SK-N-SH (cell line): ENCODE measurements at regions not wholly inside any gene's neighbourhood (a gene's known extent, or its start where the extent isn't known, plus 50 kb on each side); places are given as distances from the start of the nearest gene placed in this dataset.

Experiments used
- CTCF ChIA-PET: fragments of 300-600, 350-600 bp; formaldehyde crosslinking; extraction: SDS; loops from one replicate; lab custom pipeline; 2021; lab: Yijun Ruan, JAX
- POLR2A ChIA-PET: fragments of 350-600 bp; sonication (Branson Sonifier 250); formaldehyde crosslinking; extraction: SDS; loops from one replicate; lab custom pipeline; 2020; ENCODE audit warnings: antibody characterized with exemption, inconsistent platforms; lab: Yijun Ruan, JAX
- DNase-seq: peaks from one replicate; pipeline ENCODE4 v3.0.0; 2012
- H2AFZ ChIP-seq: fragments of 200-600 bp; sonication (generic); 2 replicates; pipeline ENCODE4 v1.8.1; 2016; ENCODE audit warnings: antibody characterized with exemption, mild to moderate bottlenecking, low read depth
- H3F3A ChIP-seq: fragments of 200-600 bp; sonication (generic); replicated peaks from 2 replicates; pipeline ENCODE3; 2016; ENCODE audit warnings: antibody characterized with exemption, mild to moderate bottlenecking; ENCODE audit not compliant: insufficient read depth
- H3K27ac ChIP-seq, 2 experiments: fragments of 200-500 bp in 1 of 2; fragments of 200-600 bp in 1 of 2; sonication (Bioruptor generic) in 1 of 2; sonication (generic), shearing (Covaris generic) in 1 of 2; 2 replicates each; pipeline versions ENCODE4 v1.5.1 to v1.6.1; 2014 to 2016; ENCODE audit warnings: low read depth in 2 of 2, inconsistent platforms in 1 of 2, low read length in 1 of 2, mild to moderate bottlenecking in 1 of 2, mixed read lengths in 1 of 2
- H3K27me3 ChIP-seq: fragments of 200-600 bp; sonication (generic), shearing (Covaris generic); 2 replicates; pipeline ENCODE4 v1.6.1; 2016; ENCODE audit warnings: mixed run types; ENCODE audit not compliant: insufficient read depth
- H3K36me3 ChIP-seq, 2 experiments: fragments of 200-500 bp in 1 of 2; fragments of 200-600 bp in 1 of 2; sonication (Bioruptor generic) in 1 of 2; sonication (generic) in 1 of 2; replicated peaks in 1 of 2; 2 replicates each; pipeline versions ENCODE3 to v1.5.1; 2014 to 2016; ENCODE audit warnings: low read length in 1 of 2, mild to moderate bottlenecking in 1 of 2; ENCODE audit not compliant: insufficient read depth in 2 of 2, control insufficient read depth in 1 of 2
- H3K4me1 ChIP-seq, 2 experiments: fragments of 200-500 bp in 1 of 2; fragments of 200-600 bp in 1 of 2; sonication (Bioruptor generic) in 1 of 2; sonication (generic), shearing (Covaris generic) in 1 of 2; 2 replicates each; pipeline versions ENCODE4 v1.5.1 to v1.6.1; 2014 to 2016; ENCODE audit warnings: low read depth in 1 of 2, low read length in 1 of 2, mixed run types in 1 of 2; ENCODE audit not compliant: insufficient read depth in 2 of 2, control insufficient read depth in 1 of 2
- H3K4me2 ChIP-seq: fragments of 200-600 bp; sonication (generic), shearing (Covaris generic); 2 replicates; pipeline ENCODE4 v1.6.1; 2017; ENCODE audit warnings: mixed run types
- H3K4me3 ChIP-seq, 2 experiments: fragments of 200-500 bp in 1 of 2; fragments of 200-600 bp in 1 of 2; sonication (Bioruptor generic) in 1 of 2; sonication (generic), shearing (Covaris generic) in 1 of 2; 2 replicates each; pipeline versions ENCODE4 v1.5.1 to v1.8.1; 2014 to 2016; ENCODE audit warnings: low read depth in 2 of 2, inconsistent platforms in 1 of 2, low read length in 1 of 2, mild to moderate bottlenecking in 1 of 2, mixed read lengths in 1 of 2, moderate library complexity in 1 of 2
- H3K79me2 ChIP-seq: fragments of 200-600 bp; sonication (generic); 2 replicates; pipeline ENCODE4 v1.8.1; 2017; ENCODE audit warnings: mild to moderate bottlenecking; ENCODE audit not compliant: insufficient read depth
- H3K9ac ChIP-seq: fragments of 200-600 bp; sonication (generic); 2 replicates; pipeline ENCODE4 v1.6.1; 2017; ENCODE audit warnings: mixed run types
- H3K9me2 ChIP-seq: fragments of 200-600 bp; sonication (generic); 2 replicates; pipeline ENCODE4 v1.6.1; 2017; ENCODE audit warnings: mixed run types
- H3K9me3 ChIP-seq: fragments of 200-600 bp; sonication (generic); 2 replicates; pipeline ENCODE4 v1.6.1; 2017; ENCODE audit warnings: mixed run types, mild to moderate bottlenecking, moderate library complexity
- H4K20me1 ChIP-seq: fragments of 200-600 bp; sonication (generic); 2 replicates; pipeline ENCODE4 v1.6.1; 2017; ENCODE audit warnings: mild to moderate bottlenecking, mixed run types; ENCODE audit not compliant: insufficient read depth
- CHD2 ChIP-seq: fragments of 150-350 bp; IDR thresholded peaks from 2 replicates; pipeline ENCODE4 v1.6.1; 2018; ENCODE audit warnings: low read length; ENCODE audit not compliant: partially characterized antibody
- CTCF ChIP-seq: fragments of 200-600 bp; sonication (generic); IDR thresholded peaks from 2 replicates; pipeline ENCODE4 v1.6.1; 2017; ENCODE audit warnings: antibody characterized with exemption, mild to moderate bottlenecking, moderate library complexity
- EP300 ChIP-seq, 2 experiments: IDR thresholded peaks; 2 replicates each; pipeline versions ENCODE4 v1.4.0 to v1.6.1; 2012; ENCODE audit warnings: borderline replicate concordance in 1 of 2, low read depth in 1 of 2, low read length in 1 of 2
- EZH2phosphoT487 ChIP-seq: fragments of 200-600 bp; sonication (generic); IDR thresholded peaks from 2 replicates; pipeline ENCODE4 v1.6.1; 2017; ENCODE audit warnings: low read depth, mixed run types, mild to moderate bottlenecking, antibody characterized with exemption, moderate library complexity, borderline replicate concordance
- FOSL2 ChIP-seq: IDR thresholded peaks from 2 replicates; pipeline ENCODE4 v1.4.0; 2012; ENCODE audit warnings: low read depth, mild to moderate bottlenecking, moderate library complexity, borderline replicate concordance
- JUND ChIP-seq: IDR thresholded peaks from 2 replicates; pipeline ENCODE4 v1.4.0; 2012
- MEF2A ChIP-seq: IDR thresholded peaks from 2 replicates; pipeline ENCODE4 v1.4.0; 2012; ENCODE audit warnings: low read depth, borderline replicate concordance
- MXI1 ChIP-seq: IDR thresholded peaks from 2 replicates; pipeline ENCODE4 v1.6.1; 2012; ENCODE audit warnings: mild to moderate bottlenecking, low read depth, low read length, improper control_type of control experiment
- NFIC ChIP-seq: IDR thresholded peaks from 2 replicates; pipeline ENCODE4 v1.4.0; 2012; ENCODE audit warnings: borderline replicate concordance
- PBX3 ChIP-seq: IDR thresholded peaks from 2 replicates; pipeline ENCODE4; 2012
- RCOR1 ChIP-seq: fragments of 150-350 bp; IDR thresholded peaks from 2 replicates; pipeline ENCODE4 v1.6.1; 2017; ENCODE audit warnings: antibody characterized with exemption, low read length
- RFX5 ChIP-seq: IDR thresholded peaks from 2 replicates; pipeline ENCODE4 v1.6.1; 2012; ENCODE audit warnings: mild to moderate bottlenecking, improper control_type of control experiment, low read length
- RXRA ChIP-seq: IDR thresholded peaks from 2 replicates; pipeline ENCODE4 v1.4.0; 2012; ENCODE audit warnings: low read depth, mild to moderate bottlenecking, borderline replicate concordance
- SIN3A ChIP-seq: IDR thresholded peaks from 2 replicates; pipeline ENCODE4 v1.6.1; 2012; ENCODE audit warnings: low read depth, mild to moderate bottlenecking, low read length, moderate library complexity, borderline replicate concordance
- SMC3 ChIP-seq: IDR thresholded peaks from 2 replicates; pipeline ENCODE4 v1.6.1; 2012; ENCODE audit warnings: low read depth, low read length, improper control_type of control experiment
- TCF12 ChIP-seq: IDR thresholded peaks from 2 replicates; pipeline ENCODE4 v1.4.0; 2012
- USF2 ChIP-seq: fragments of 150-350 bp; IDR thresholded peaks from 2 replicates; pipeline ENCODE4 v1.6.1; 2017; ENCODE audit warnings: antibody characterized with exemption, low read length, low read depth, borderline replicate concordance
- WGBS: methylation state at CpG from one replicate; pipeline ENCODE4 v1.1.6; 2017; ENCODE audit warnings: low lambda C conversion rate; 5-methylcytosine and 5-hydroxymethylcytosine counted together
- TF ChIP-seq, protein P1 (sequence below): IDR thresholded peaks from 2 replicates; pipeline ENCODE4 v1.4.0; 2012; ENCODE audit warnings: low read depth, borderline replicate concordance
- TF ChIP-seq, protein P2 (sequence below): fragments of 150-350 bp; IDR thresholded peaks from 2 replicates; pipeline ENCODE4 v1.6.1; 2016; ENCODE audit warnings: mild to moderate bottlenecking, low read depth, low read length
- TF ChIP-seq, protein P3 (sequence below): IDR thresholded peaks from 2 replicates; pipeline ENCODE4 v1.6.1; 2012; ENCODE audit warnings: mild to moderate bottlenecking, low read depth, low read length, moderate library complexity

DNA sequence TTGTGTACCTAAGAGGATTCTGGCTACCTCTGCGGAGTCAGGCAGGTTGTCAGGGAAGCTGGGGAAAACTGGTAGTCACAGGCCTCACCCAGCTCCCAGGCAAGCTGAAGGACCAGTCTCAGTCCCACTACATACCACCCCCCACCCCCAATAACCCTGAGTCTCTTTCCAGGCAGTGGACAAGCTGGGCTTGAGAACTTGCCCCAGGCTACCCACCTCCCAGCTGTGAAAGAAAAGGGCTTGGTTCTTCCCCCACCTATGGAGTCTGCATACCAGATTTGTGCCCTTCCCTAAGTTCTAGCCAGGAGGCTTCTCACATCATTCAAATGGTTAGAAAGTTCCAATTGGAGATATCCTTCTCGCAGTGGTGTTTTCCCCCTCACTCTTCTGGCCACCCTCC, 1678.8 kb downstream of the MAT2B start:
- POLR2A ChIA-PET, result no interaction called here
- Histone ChIP-seq H3K27ac (no peak overlapping the region), H3F3A (no peaks in the 10 kb centered on the region), H3K9me2 (no peaks in the 10 kb centered on the region)
- 9% methylated on average over 1 of the region's 2 CpGs for WGBS
- no peak for TF ChIP-seq JUND
- no peak for TF ChIP-seq SIN3A
- no peak for TF ChIP-seq MEF2A
- no peak for TF ChIP-seq RFX5
- TF ChIP-seq, protein P1, sequence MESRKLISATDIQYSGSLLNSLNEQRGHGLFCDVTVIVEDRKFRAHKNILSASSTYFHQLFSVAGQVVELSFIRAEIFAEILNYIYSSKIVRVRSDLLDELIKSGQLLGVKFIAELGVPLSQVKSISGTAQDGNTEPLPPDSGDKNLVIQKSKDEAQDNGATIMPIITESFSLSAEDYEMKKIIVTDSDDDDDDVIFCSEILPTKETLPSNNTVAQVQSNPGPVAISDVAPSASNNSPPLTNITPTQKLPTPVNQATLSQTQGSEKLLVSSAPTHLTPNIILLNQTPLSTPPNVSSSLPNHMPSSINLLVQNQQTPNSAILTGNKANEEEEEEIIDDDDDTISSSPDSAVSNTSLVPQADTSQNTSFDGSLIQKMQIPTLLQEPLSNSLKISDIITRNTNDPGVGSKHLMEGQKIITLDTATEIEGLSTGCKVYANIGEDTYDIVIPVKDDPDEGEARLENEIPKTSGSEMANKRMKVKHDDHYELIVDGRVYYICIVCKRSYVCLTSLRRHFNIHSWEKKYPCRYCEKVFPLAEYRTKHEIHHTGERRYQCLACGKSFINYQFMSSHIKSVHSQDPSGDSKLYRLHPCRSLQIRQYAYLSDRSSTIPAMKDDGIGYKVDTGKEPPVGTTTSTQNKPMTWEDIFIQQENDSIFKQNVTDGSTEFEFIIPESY, result no peak
- TF ChIP-seq TCF12, result no peak
- TF ChIP-seq SMC3, result no peak
- no peak for TF ChIP-seq RXRA
- TF ChIP-seq USF2, result no peak
- TF ChIP-seq, protein P2, sequence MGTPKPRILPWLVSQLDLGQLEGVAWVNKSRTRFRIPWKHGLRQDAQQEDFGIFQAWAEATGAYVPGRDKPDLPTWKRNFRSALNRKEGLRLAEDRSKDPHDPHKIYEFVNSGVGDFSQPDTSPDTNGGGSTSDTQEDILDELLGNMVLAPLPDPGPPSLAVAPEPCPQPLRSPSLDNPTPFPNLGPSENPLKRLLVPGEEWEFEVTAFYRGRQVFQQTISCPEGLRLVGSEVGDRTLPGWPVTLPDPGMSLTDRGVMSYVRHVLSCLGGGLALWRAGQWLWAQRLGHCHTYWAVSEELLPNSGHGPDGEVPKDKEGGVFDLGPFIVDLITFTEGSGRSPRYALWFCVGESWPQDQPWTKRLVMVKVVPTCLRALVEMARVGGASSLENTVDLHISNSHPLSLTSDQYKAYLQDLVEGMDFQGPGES, result no peak
- TF ChIP-seq, protein P3, sequence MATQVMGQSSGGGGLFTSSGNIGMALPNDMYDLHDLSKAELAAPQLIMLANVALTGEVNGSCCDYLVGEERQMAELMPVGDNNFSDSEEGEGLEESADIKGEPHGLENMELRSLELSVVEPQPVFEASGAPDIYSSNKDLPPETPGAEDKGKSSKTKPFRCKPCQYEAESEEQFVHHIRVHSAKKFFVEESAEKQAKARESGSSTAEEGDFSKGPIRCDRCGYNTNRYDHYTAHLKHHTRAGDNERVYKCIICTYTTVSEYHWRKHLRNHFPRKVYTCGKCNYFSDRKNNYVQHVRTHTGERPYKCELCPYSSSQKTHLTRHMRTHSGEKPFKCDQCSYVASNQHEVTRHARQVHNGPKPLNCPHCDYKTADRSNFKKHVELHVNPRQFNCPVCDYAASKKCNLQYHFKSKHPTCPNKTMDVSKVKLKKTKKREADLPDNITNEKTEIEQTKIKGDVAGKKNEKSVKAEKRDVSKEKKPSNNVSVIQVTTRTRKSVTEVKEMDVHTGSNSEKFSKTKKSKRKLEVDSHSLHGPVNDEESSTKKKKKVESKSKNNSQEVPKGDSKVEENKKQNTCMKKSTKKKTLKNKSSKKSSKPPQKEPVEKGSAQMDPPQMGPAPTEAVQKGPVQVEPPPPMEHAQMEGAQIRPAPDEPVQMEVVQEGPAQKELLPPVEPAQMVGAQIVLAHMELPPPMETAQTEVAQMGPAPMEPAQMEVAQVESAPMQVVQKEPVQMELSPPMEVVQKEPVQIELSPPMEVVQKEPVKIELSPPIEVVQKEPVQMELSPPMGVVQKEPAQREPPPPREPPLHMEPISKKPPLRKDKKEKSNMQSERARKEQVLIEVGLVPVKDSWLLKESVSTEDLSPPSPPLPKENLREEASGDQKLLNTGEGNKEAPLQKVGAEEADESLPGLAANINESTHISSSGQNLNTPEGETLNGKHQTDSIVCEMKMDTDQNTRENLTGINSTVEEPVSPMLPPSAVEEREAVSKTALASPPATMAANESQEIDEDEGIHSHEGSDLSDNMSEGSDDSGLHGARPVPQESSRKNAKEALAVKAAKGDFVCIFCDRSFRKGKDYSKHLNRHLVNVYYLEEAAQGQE, result no peak
- TF ChIP-seq EP300 (IDR thresholded peaks at IDR 0.05; ENCODE audit: borderline replicate concordance in 1 of 2, low read depth in 1 of 2, low read length in 1 of 2), result no peak
- no peak for TF ChIP-seq RCOR1
- no peak for TF ChIP-seq MXI1
- TF ChIP-seq CHD2, result no peak
- TF ChIP-seq EZH2phosphoT487, result no peak
- no peak for TF ChIP-seq FOSL2
- no peak for TF ChIP-seq CTCF
- TF ChIP-seq NFIC, result no peak
- no peak for TF ChIP-seq PBX3
- TF ChIP-seq, all 33 proteins: peak for 0
- CTCF ChIA-PET, result interaction anchor here (1.6 kb wide), 1 partner anchor 680 kb away, joined by 3 read pairs; no protein-coding TSS in a partner anchor
- Histone ChIP-seq H2AFZ (no peak overlapping the region), H3K9ac (no peak overlapping the region), H3K9me3 (no peaks in the 10 kb centered on the region), H3K4me2 (no peak overlapping the region), H3K27me3 (no peaks in the 10 kb centered on the region), H4K20me1 (no peaks in the 10 kb centered on the region), H3K79me2 (no peaks in the 10 kb centered on the region), H3K4me1 (no peaks in the 10 kb centered on the region), H3K36me3 (no peaks in the 10 kb centered on the region), H3K4me3 (no peak overlapping the region)
- DNase-seq, result no peak
